NCI-H1436 (cell line): ENCODE measurements at regions not wholly inside any gene's neighbourhood (a gene's known extent, or its start where the extent isn't known, plus 50 kb on each side); places are given as distances from the start of the nearest gene placed in this dataset.
"Not testable (repeated sequence)": the region's sequence is repeated elsewhere in the genome, so short reads cannot be mapped to it uniquely, and the experiment has no call there.

ENCODE experiments used
- DNase-seq: peaks from one replicate; lab custom pipeline; 2025; lab: John Stamatoyannopoulos, UW

DNA sequence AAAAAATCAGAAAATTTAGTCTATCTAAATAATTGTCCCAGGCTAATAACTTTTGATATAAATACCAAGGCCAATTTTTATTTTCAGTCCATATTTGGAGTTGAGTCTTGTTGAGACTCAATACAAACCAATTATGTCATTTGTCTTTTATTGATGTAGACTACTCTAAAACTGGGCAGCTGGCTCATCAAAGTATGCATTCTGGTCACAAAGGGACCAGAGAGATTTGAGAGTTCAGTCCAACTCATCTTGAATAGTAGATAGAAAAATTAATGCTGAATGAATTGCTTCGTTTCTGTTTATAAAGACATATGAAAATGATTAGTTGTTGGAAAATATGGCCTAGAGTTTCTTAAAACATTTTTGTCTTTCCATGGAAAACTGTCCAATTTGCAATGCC lies 412.5 kb upstream of the KLHL4 start:
- no peak for DNase-seq

DNA sequence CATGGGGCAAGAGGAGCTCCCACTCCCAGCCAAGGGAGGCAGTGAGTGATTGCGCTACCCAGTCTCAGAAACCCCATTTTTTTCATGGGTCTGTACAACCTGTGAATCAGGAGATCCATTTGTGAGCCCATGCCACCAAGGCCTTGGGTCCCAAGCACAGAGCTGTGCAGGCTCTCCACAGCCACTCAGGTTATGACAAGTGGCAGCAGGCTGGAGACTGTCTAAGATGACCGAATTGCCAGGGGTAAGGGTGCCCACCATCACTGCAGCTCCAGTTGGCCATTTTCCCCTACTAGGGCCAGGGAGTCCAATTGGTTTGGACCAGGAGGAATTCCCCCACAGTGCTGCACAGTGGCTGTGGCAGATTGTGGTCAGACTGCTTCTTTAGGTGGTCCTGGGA lies 407.5 kb upstream of the KLHL4 start:
- DNase-seq, result no peak

DNA sequence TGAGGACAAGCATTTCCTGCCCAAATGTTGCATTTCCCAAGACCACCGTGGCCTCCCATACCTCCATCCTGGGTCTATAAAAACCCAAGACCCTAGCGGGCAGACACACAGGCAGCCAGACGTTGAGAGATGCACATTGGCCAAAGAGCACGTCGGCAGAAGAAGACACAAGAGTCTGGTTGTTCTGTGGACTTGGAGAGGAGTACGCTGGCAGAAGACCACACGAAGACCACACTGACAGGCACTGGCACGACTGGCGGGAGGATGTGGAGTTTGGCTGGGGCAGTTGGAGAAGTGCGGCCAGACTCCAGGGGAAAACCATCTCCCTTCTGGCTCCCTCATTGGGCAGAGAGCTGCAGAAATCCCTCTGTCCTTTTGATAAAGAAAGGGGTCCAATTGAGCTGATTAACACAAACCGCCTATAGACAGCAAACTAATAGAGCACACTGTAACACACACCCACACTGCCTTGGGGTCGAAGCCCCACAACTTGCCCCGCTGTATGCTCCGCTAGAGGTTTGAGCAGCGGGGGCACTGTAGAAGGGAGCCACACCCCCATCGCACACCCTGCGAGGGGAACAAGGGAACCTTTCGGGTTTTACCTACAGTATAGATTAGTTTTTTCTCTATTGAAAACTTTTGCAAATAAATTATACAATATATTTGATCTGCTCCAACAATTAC lies 376.7 kb upstream of the KLHL4 start:
- DNase-seq, result no peak

DNA sequence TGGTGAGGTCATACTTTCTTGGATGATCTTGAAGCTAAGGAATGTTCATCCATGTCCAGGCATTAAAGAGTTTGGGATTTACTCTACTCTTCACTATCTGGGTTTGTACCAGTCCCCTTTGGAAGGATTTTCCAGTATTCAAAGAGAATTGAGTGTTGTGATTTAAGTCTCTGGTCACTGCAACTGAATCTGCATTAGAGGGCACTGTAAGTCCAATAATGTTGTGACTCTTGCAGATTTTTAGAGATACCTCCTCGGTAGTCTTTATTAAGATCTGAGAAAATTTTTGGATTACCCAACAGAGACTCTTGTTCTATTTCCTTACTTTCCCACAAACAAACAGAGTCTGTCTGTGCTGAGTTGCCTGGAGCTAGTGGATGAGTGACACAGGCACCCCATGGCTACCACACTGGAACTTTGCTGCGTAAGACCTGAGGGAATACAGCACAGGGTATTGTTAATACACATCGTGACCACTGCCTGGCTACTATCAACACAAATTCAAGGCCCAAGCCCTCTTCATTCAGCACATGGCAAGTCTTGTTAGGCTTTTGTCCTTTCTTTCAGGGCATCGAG lies 357.1 kb upstream of the KLHL4 start:
- DNase-seq, result no peak

DNA sequence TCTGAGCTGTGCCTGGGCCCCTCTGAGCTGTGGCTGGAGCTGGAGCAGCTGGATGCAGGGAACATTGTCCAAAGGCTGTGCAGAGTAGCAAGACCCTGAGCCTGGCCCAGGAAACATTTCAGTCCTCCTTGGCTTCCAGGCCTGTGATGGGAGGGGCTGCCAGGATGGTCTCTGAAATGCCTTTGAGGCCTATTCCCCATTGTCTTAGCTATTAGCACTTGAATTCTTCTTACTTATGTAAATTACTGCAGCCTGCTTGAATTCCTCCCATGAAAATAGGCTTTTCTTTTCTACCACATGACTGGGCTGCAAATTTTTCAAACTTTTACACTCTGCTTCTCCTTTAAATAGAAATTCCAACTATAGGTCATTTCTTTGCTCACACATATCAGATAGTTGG lies 349.8 kb upstream of the KLHL4 start:
- DNase-seq, result no peak

DNA sequence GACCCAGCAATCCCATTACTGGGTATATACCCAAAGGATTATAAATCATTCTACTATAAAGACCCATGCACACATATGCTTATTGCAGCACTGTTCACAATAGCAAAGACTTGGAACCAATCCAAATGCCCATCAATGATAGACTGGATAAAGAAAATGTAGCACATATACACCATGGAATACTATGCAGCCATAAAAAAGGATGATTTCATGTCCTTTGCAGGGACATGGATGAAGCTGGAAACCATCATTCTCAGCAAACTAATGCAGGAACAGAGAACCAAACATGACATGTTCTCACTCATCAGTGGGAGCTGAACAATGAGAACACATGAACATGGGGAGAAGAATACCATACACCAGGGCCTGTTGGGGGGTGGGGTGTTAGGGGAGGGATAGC lies 339.6 kb upstream of the KLHL4 start:
- not testable (repeated sequence) for DNase-seq
